ENCODE measurements at regions not wholly inside any gene's neighbourhood (a gene's known extent, or its start where the extent isn't known, plus 50 kb on each side); places are given as distances from the start of the nearest gene placed in this dataset.

DNA sequence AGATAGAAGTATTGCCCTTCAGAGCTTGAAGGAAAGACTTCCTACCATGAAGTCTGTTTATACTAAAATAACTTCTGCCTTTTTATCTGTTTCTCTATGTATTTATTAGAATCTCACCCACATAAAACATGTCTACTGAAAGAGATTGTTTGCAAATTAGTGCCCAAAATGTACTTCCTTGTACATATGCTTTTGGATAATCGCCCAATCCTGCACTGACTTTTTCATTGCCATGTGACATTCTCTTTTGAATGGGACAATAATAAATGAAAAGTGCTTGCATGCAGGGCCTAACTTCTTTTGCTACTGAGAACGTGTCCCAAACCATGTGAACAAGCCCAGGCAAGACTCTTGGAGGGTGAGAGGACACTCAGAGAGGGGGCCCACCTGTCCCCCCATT, 711.6 kb upstream of the ADAMTS5 start:
- no peaks in the 10 kb centered on the region for H3K27me3 ChIP-seq (ENCODE audit: low read depth)
- intact Hi-C loops (cut with micrococcal nuclease) = no loop called here

GRCh38 chr21:27677546-27677945, 710.7 kb upstream of the ADAMTS5 start:
- DNase-seq = no peak
- intact Hi-C loops (cut with micrococcal nuclease) = no loop called here
- Histone ChIP-seq H3K27ac (replicated peaks) (no peak overlapping the region), H3K9me3 (replicated peaks) (no peaks in the 10 kb centered on the region), H3K4me3 (no peak overlapping the region), H3K4me1 (peaks cover 4% of the 10 kb centered on the region), H3K36me3 (no peaks in the 10 kb centered on the region), H3K27me3 (ENCODE audit: low read depth) (no peaks in the 10 kb centered on the region)
- no peak for TF ChIP-seq CTCF (IDR thresholded peaks at IDR 0.05; ENCODE audit: borderline replicate concordance)

More for the DNA sequence above, 711.6 kb upstream of the ADAMTS5 start:
- no peak for DNase-seq
- H3K4me3 ChIP-seq = no peak overlapping the region
- no peak overlapping the region for H3K27ac ChIP-seq (replicated peaks)
- no peaks in the 10 kb centered on the region for H3K9me3 ChIP-seq (replicated peaks)
- peaks cover 4% of the 10 kb centered on the region for H3K4me1 ChIP-seq
- no peak for TF ChIP-seq CTCF (IDR thresholded peaks at IDR 0.05; ENCODE audit: borderline replicate concordance)
- no peaks in the 10 kb centered on the region for H3K36me3 ChIP-seq

DNA sequence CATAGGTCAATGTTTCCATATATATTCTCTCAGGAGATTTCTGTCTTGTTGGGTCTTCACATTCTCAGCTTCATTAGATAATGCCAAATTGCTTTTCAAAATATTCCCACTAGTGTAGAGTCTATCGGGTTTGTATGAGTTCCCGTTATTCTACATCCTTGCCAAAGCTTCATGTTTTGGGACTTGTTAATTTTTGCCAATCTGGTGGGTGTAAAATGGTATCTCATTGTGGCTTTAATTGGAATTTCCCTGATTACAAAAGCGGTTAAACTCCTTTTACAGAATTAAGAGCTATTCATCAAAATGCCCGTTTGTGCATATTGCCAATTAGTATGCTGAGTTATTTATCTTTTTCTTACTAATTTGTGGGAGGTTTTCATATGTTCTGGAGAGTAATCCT, 708.4 kb upstream of the ADAMTS5 start:
- no peaks in the 10 kb centered on the region for H3K27me3 ChIP-seq (ENCODE audit: low read depth)
- intact Hi-C loops (cut with micrococcal nuclease) = no loop called here
- no peaks in the 10 kb centered on the region for H3K4me1 ChIP-seq
- no peak overlapping the region for H3K4me3 ChIP-seq
- DNase-seq = no peak
- no peak for TF ChIP-seq CTCF (IDR thresholded peaks at IDR 0.05; ENCODE audit: borderline replicate concordance)
- no peaks in the 10 kb centered on the region for H3K9me3 ChIP-seq (replicated peaks)
- no peaks in the 10 kb centered on the region for H3K36me3 ChIP-seq
- H3K27ac ChIP-seq (replicated peaks) = no peak overlapping the region

GRCh38 chr21:27674041-27674615, 707.2 kb upstream of the ADAMTS5 start:
- DNase-seq = no peak
- H3K4me1 ChIP-seq = no peaks in the 10 kb centered on the region
- no peak overlapping the region for H3K27ac ChIP-seq (replicated peaks)
- TF ChIP-seq CTCF (IDR thresholded peaks at IDR 0.05; ENCODE audit: borderline replicate concordance) = no peak
- no peaks in the 10 kb centered on the region for H3K27me3 ChIP-seq (ENCODE audit: low read depth)
- no peaks in the 10 kb centered on the region for H3K36me3 ChIP-seq
- no peak overlapping the region for H3K4me3 ChIP-seq
- no peaks in the 10 kb centered on the region for H3K9me3 ChIP-seq (replicated peaks)
- intact Hi-C loops (cut with micrococcal nuclease) = no loop called here

DNA sequence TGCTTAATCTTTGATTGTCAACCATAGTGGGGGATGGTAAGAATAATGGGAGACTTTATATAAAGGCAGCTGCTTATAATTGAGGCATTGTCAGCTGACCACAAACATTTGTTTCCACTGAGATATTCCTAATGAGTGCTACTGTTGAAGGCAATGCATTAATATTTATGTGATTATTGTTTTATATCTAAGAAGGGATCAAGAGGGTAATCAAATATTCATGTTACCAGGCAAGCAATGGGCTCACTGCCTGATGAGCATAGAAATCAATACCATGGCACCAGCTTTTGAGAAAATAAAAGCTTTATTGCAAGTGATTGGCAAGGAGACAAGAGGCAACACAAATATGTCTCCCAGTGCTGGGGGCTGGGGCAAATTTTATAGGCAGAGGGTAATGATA, 706.7 kb upstream of the ADAMTS5 start:
- no peak for TF ChIP-seq CTCF (IDR thresholded peaks at IDR 0.05; ENCODE audit: borderline replicate concordance)
- intact Hi-C loops (cut with micrococcal nuclease) = no loop called here

More for the DNA sequence above, 706.7 kb upstream of the ADAMTS5 start:
- no peak overlapping the region for H3K27ac ChIP-seq (replicated peaks)
- H3K9me3 ChIP-seq (replicated peaks) = no peaks in the 10 kb centered on the region
- H3K4me3 ChIP-seq = no peak overlapping the region
- no peaks in the 10 kb centered on the region for H3K4me1 ChIP-seq
- no peaks in the 10 kb centered on the region for H3K36me3 ChIP-seq
- DNase-seq = no peak
- H3K27me3 ChIP-seq (ENCODE audit: low read depth) = no peaks in the 10 kb centered on the region

All from left ventricle myocardium inferior (tissue), 1 donor.